IMR-90 (cell line): ENCODE measurements at regions not wholly inside any gene's neighbourhood (a gene's known extent, or its start where the extent isn't known, plus 50 kb on each side); places are given as distances from the start of the nearest gene placed in this dataset.

ENCODE experiments used
- ATAC-seq: fragments of 200-7000 bp; cut with Tn5 transposase; 2 replicates; pipeline ENCODE4 v1.9.1; 2020; ENCODE audit warnings: low read depth, mild to moderate bottlenecking, moderate library complexity
- BruUV-seq: library from RNA; stranded (reverse); fragments of 400-500 nt; replicated peaks from 2 replicates; lab custom pipeline; 2021; lab: Mats Ljungman, UMichigan
- CTCF ChIA-PET: fragments of 300-600 bp; formaldehyde crosslinking; extraction: SDS; loops from one replicate; lab custom pipeline; 2021; ENCODE audit warnings: antibody characterized with exemption; lab: Yijun Ruan, JAX
- POLR2A ChIA-PET: fragments of 300-600 bp; sonication (Branson Sonifier 250); formaldehyde crosslinking; loops from one replicate; lab custom pipeline; 2022; ENCODE audit warnings: antibody characterized with exemption; ENCODE audit not compliant: unreplicated experiment; lab: Charles Lee
- DNase-seq: peaks from one replicate; pipeline ENCODE4 v3.0.0; 2013
- H2AFZ ChIP-seq: replicated peaks from 2 replicates; pipeline ENCODE3; 2013; ENCODE audit warnings: low read length, mild to moderate bottlenecking; ENCODE audit not compliant: poor library complexity
- H2AK5ac ChIP-seq: 2 replicates; pipeline ENCODE4 v1.6.1; 2013; ENCODE audit warnings: low read depth, low read length, inconsistent platforms
- H2AK9ac ChIP-seq: replicated peaks from 2 replicates; pipeline ENCODE3; 2013; ENCODE audit warnings: mild to moderate bottlenecking, low read depth, low read length, moderate library complexity; ENCODE audit not compliant: poor library complexity
- H2BK120ac ChIP-seq: 2 replicates; pipeline ENCODE4 v1.6.1; 2013; ENCODE audit warnings: low read depth, low read length, inconsistent platforms
- H2BK15ac ChIP-seq: 3 replicates; pipeline ENCODE4 v1.6.1; 2013; ENCODE audit warnings: low read depth, low read length, inconsistent platforms
- H2BK20ac ChIP-seq: 2 replicates; pipeline ENCODE4 v1.6.1; 2013; ENCODE audit warnings: low read depth, mild to moderate bottlenecking, inconsistent platforms, low read length, moderate library complexity
- H2BK5ac ChIP-seq: 2 replicates; pipeline ENCODE4 v1.6.1; 2013; ENCODE audit warnings: mild to moderate bottlenecking, low read depth, low read length, inconsistent platforms; ENCODE audit not compliant: poor library complexity, severe bottlenecking
- H3K14ac ChIP-seq: replicated peaks from 2 replicates; pipeline ENCODE4 v1.6.1; 2013; ENCODE audit warnings: low read depth, low read length, inconsistent platforms
- H3K18ac ChIP-seq: 2 replicates; pipeline ENCODE4 v1.6.1; 2013; ENCODE audit warnings: low read depth, low read length, control low read depth
- H3K23ac ChIP-seq: 2 replicates; pipeline ENCODE4 v1.6.1; 2013; ENCODE audit warnings: low read depth, low read length, inconsistent platforms
- H3K27ac ChIP-seq: 2 replicates; pipeline ENCODE4 v1.5.1; 2013; ENCODE audit warnings: mild to moderate bottlenecking, control low read depth, low read length; ENCODE audit not compliant: insufficient read depth
- H3K27me3 ChIP-seq: 2 replicates; pipeline ENCODE4 v1.6.1; 2013; ENCODE audit warnings: low read length; ENCODE audit not compliant: control insufficient read depth, insufficient read depth
- H3K36me3 ChIP-seq: 2 replicates; pipeline ENCODE4 v1.6.1; 2013; ENCODE audit warnings: low read length, mixed read lengths; ENCODE audit not compliant: control insufficient read depth, insufficient read depth
- H3K4ac ChIP-seq: 2 replicates; pipeline ENCODE4 v1.6.1; 2013; ENCODE audit warnings: low read depth, low read length, inconsistent platforms
- H3K4me1 ChIP-seq: 2 replicates; pipeline ENCODE4 v1.6.1; 2013; ENCODE audit warnings: low read length, mixed read lengths; ENCODE audit not compliant: control insufficient read depth, insufficient read depth
- H3K4me2 ChIP-seq: 2 replicates; pipeline ENCODE4 v1.6.1; 2013; ENCODE audit warnings: low read depth, mild to moderate bottlenecking, control low read depth, low read length, moderate library complexity
- H3K4me3 ChIP-seq: 2 replicates; pipeline ENCODE4 v1.5.1; 2013; ENCODE audit warnings: low read depth, mild to moderate bottlenecking, control low read depth, low read length, moderate library complexity; ENCODE audit not compliant: insufficient read depth
- H3K56ac ChIP-seq: 2 replicates; pipeline ENCODE4 v1.6.1; 2013; ENCODE audit warnings: low read length, inconsistent platforms; ENCODE audit not compliant: insufficient read depth; ENCODE audit errors: extremely low read depth
- H3K79me1 ChIP-seq, 2 experiments: 2 replicates each; pipeline ENCODE4 v1.6.1; 2013; ENCODE audit warnings: low read length in 2 of 2, inconsistent platforms in 1 of 2, low read depth in 1 of 2
- H3K9ac ChIP-seq: 2 replicates; pipeline ENCODE4 v1.6.1; 2013; ENCODE audit warnings: low read depth, low read length, control low read depth
- H3K9me1 ChIP-seq: 2 replicates; pipeline ENCODE4 v1.6.1; 2013; ENCODE audit warnings: low read length, inconsistent platforms; ENCODE audit not compliant: insufficient read depth
- H3K9me3 ChIP-seq: 2 replicates; pipeline ENCODE4 v1.6.1; 2013; ENCODE audit warnings: low read length; ENCODE audit not compliant: control insufficient read depth, insufficient read depth
- H4K20me1 ChIP-seq: 2 replicates; pipeline ENCODE4 v1.6.1; 2013; ENCODE audit warnings: low read length, inconsistent platforms; ENCODE audit not compliant: insufficient read depth
- H4K5ac ChIP-seq: 2 replicates; pipeline ENCODE4 v1.6.1; 2013; ENCODE audit warnings: mild to moderate bottlenecking, low read depth, low read length, control low read depth
- H4K8ac ChIP-seq, 2 experiments: 2 replicates each; pipeline ENCODE4 v1.6.1; 2013; ENCODE audit warnings: low read depth in 2 of 2, low read length in 2 of 2, control low read depth in 1 of 2, inconsistent platforms in 1 of 2
- H4K91ac ChIP-seq: 2 replicates; pipeline ENCODE4 v1.6.1; 2013; ENCODE audit warnings: low read depth, low read length, inconsistent platforms; ENCODE audit not compliant: insufficient read depth
- BHLHE40 ChIP-seq: fragments of 150-350 bp; IDR thresholded peaks from 2 replicates; pipeline ENCODE4 v1.6.1; 2016; ENCODE audit warnings: mild to moderate bottlenecking, low read depth, low read length
- CHD1 ChIP-seq: IDR thresholded peaks from 2 replicates; pipeline ENCODE4 v1.6.1; 2012; ENCODE audit warnings: low read depth, low read length, improper control_type of control experiment
- CTCF ChIP-seq: conservative IDR thresholded peaks from 2 replicates; pipeline ENCODE4 v1.5.1; 2012; ENCODE audit warnings: mild to moderate bottlenecking, low read depth, low read length, improper control_type of control experiment
- ELK1 ChIP-seq: fragments of 150-350 bp; IDR thresholded peaks from 2 replicates; pipeline ENCODE4 v1.6.1; 2016; ENCODE audit warnings: low read depth, mild to moderate bottlenecking, low read length, moderate library complexity, borderline replicate concordance
- FOS ChIP-seq: fragments of 150-350 bp; IDR thresholded peaks from 2 replicates; pipeline ENCODE4 v1.6.1; 2016; ENCODE audit warnings: low read depth, low read length
- MAFK ChIP-seq: IDR thresholded peaks from 2 replicates; pipeline ENCODE4 v1.6.1; 2012; ENCODE audit warnings: low read depth, low read length, improper control_type of control experiment
- MAZ ChIP-seq: IDR thresholded peaks from 2 replicates; pipeline ENCODE4 v1.6.1; 2012; ENCODE audit warnings: low read depth, mild to moderate bottlenecking, low read length, improper control_type of control experiment, moderate library complexity, borderline replicate concordance
- NFE2L2 ChIP-seq: fragments of 150-350 bp; IDR thresholded peaks from 2 replicates; pipeline ENCODE4 v1.6.1; 2016; ENCODE audit warnings: low read depth, mild to moderate bottlenecking, low read length
- POLR2A ChIP-seq: IDR thresholded peaks from 2 replicates; pipeline ENCODE4 v1.6.1; 2012; ENCODE audit warnings: mild to moderate bottlenecking, low read depth, low read length
- RAD21 ChIP-seq: IDR thresholded peaks from 2 replicates; pipeline ENCODE4 v1.6.1; 2012; ENCODE audit warnings: low read length, improper control_type of control experiment
- RFX5 ChIP-seq: IDR thresholded peaks from 2 replicates; pipeline ENCODE4 v1.8.0; 2012; ENCODE audit warnings: low read depth, mild to moderate bottlenecking, low read length, moderate library complexity
- SMC3 ChIP-seq: fragments of 150-350 bp; IDR thresholded peaks from 2 replicates; pipeline ENCODE4 v1.6.1; 2016; ENCODE audit warnings: low read depth, mild to moderate bottlenecking, antibody characterized with exemption, low read length, moderate library complexity
- USF2 ChIP-seq: fragments of 150-350 bp; IDR thresholded peaks from 2 replicates; pipeline ENCODE4 v1.6.1; 2017; ENCODE audit warnings: mild to moderate bottlenecking, antibody characterized with exemption, low read length, low read depth
- WGBS, 2 experiments: methylation state at CpG; one replicate each; pipeline versions ENCODE4 v1.1.5 to v1.1.7; 2013; ENCODE audit warnings: missing lambda C conversion rate in 2 of 2; ENCODE audit not compliant: insufficient read length in 1 of 2; ENCODE audit errors: extremely low coverage in 2 of 2; 5-methylcytosine and 5-hydroxymethylcytosine counted together
- dilution Hi-C: fragments of 300-500 bp; cut with HindIII; formaldehyde crosslinking; loops from one replicate; pipeline ENCODE4 v1.14.3; 2018; ENCODE audit warnings: low sequenced_read_pairs; ENCODE audit not compliant: unreplicated experiment
- in situ Hi-C: fragments of 300-500 bp; cut with MboI; formaldehyde crosslinking; loops from 3 replicates; pipeline ENCODE4 v1.14.3; 2019; ENCODE audit warnings: low sequenced_read_pairs, inconsistent platforms, mixed read lengths
- intact Hi-C: fragments of 100-400 bp; cut with micrococcal nuclease; formaldehyde crosslinking; loops from 2 replicates; pipeline ENCODE4 v1.10.0; 2022

- dilution Hi-C loops = no loop called here
- POLR2A ChIA-PET = no interaction called here
Observed at GRCh38 chr4:162485486-162485885, 321.7 kb upstream of the FSTL5 start.

More at GRCh38 chr4:162485486-162485885, 321.7 kb upstream of the FSTL5 start:
- Histone ChIP-seq H2BK120ac (no peak overlapping the region), H2AK5ac (no peak overlapping the region), H3K4me2 (no peak overlapping the region), H4K8ac (no peak overlapping the region), H3K36me3 (no peaks in the 10 kb centered on the region), H3K27me3 (no peaks in the 10 kb centered on the region), H3K9me1 (no peaks in the 10 kb centered on the region), H3K23ac (no peak overlapping the region), H4K5ac (no peak overlapping the region), H2BK20ac (no peak overlapping the region), H4K20me1 (no peaks in the 10 kb centered on the region), H3K4me1 (no peaks in the 10 kb centered on the region), H3K9me3 (no peaks in the 10 kb centered on the region), H3K56ac (no peak overlapping the region), H3K14ac (no peak overlapping the region), H3K4ac (no peak overlapping the region), H2BK15ac (no peak overlapping the region), H4K91ac (no peak overlapping the region), H2AK9ac (no peak overlapping the region), H3K27ac (no peak overlapping the region), H2BK5ac (no peak overlapping the region), H3K9ac (no peak overlapping the region), H3K79me1 (no peaks in the 10 kb centered on the region), H3K18ac (no peak overlapping the region), H3K4me3 (no peak overlapping the region), H2AFZ (no peak overlapping the region)
- ATAC-seq (no peak), DNase-seq (no peak)
- in situ Hi-C loops = no loop called here
- BruUV-seq = no TSS peak
- CTCF ChIA-PET = no interaction called here
- intact Hi-C loops = no loop called here
- TF ChIP-seq RAD21 = no peak
- TF ChIP-seq NFE2L2 = no peak
- TF ChIP-seq BHLHE40 = no peak
- no peak for TF ChIP-seq USF2
- TF ChIP-seq MAZ = no peak
- no peak for TF ChIP-seq POLR2A
- no peak for TF ChIP-seq RFX5
- no peak for TF ChIP-seq MAFK
- TF ChIP-seq FOS = no peak
- no peak for TF ChIP-seq CHD1
- TF ChIP-seq CTCF = no peak
- no peak for TF ChIP-seq ELK1
- TF ChIP-seq SMC3 = no peak
- no CpG with 5 or more reads among the region's 6 CpGs for WGBS, 2 experiments
